IMR-90 (cell line): ENCODE measurements at regions not wholly inside any gene's neighbourhood (a gene's known extent, or its start where the extent isn't known, plus 50 kb on each side); places are given as distances from the start of the nearest gene placed in this dataset.

Experiments used
- CEBPB ChIP-seq: IDR thresholded peaks from 2 replicates; pipeline ENCODE4 v1.6.1; 2012; ENCODE audit warnings: low read depth, low read length, improper control_type of control experiment
- MAFK ChIP-seq: IDR thresholded peaks from 2 replicates; pipeline ENCODE4 v1.6.1; 2012; ENCODE audit warnings: low read depth, low read length, improper control_type of control experiment
- MXI1 ChIP-seq: IDR thresholded peaks from 2 replicates; pipeline ENCODE4 v1.6.1; 2012; ENCODE audit warnings: low read depth, mild to moderate bottlenecking, low read length, moderate library complexity, borderline replicate concordance
- POLR2A ChIP-seq: IDR thresholded peaks from 2 replicates; pipeline ENCODE4 v1.6.1; 2012; ENCODE audit warnings: mild to moderate bottlenecking, low read depth, low read length
- RAD21 ChIP-seq: IDR thresholded peaks from 2 replicates; pipeline ENCODE4 v1.6.1; 2012; ENCODE audit warnings: low read length, improper control_type of control experiment
- RCOR1 ChIP-seq: IDR thresholded peaks from 2 replicates; pipeline ENCODE4 v1.6.1; 2012; ENCODE audit warnings: mild to moderate bottlenecking, low read length, improper control_type of control experiment; ENCODE audit not compliant: insufficient replicate concordance
- RFX5 ChIP-seq: IDR thresholded peaks from 2 replicates; pipeline ENCODE4 v1.8.0; 2012; ENCODE audit warnings: low read depth, mild to moderate bottlenecking, low read length, moderate library complexity
- TF ChIP-seq, protein P1 (sequence below): conservative IDR thresholded peaks from 2 replicates; pipeline ENCODE4 v1.5.1; 2012; ENCODE audit warnings: mild to moderate bottlenecking, low read depth, low read length, improper control_type of control experiment
- TF ChIP-seq, protein P2 (sequence below): fragments of 150-350 bp; IDR thresholded peaks from 2 replicates; pipeline ENCODE4 v1.6.1; 2016; ENCODE audit warnings: low read depth, mild to moderate bottlenecking, low read length, moderate library complexity, borderline replicate concordance

DNA sequence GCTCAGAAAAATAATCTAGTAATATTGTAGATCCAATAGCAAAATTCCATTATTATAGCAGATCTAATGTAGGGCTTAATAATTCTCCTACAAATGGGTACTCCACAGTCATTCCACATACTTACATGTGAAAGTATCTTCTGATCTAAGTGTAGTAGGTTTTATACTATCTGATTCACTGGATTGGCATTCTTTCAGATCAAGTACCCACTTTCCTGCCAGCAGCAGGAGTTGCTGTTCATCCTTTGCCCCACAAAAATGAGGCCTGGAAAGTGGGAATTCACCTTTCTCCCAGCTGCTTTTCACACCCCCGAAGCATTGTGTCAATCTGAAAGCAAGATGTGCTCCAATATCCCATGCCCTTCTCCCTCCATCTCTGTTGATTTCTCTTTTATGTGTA lies 77.1 kb upstream of the RXFP1 start:
- TF ChIP-seq, protein P1, sequence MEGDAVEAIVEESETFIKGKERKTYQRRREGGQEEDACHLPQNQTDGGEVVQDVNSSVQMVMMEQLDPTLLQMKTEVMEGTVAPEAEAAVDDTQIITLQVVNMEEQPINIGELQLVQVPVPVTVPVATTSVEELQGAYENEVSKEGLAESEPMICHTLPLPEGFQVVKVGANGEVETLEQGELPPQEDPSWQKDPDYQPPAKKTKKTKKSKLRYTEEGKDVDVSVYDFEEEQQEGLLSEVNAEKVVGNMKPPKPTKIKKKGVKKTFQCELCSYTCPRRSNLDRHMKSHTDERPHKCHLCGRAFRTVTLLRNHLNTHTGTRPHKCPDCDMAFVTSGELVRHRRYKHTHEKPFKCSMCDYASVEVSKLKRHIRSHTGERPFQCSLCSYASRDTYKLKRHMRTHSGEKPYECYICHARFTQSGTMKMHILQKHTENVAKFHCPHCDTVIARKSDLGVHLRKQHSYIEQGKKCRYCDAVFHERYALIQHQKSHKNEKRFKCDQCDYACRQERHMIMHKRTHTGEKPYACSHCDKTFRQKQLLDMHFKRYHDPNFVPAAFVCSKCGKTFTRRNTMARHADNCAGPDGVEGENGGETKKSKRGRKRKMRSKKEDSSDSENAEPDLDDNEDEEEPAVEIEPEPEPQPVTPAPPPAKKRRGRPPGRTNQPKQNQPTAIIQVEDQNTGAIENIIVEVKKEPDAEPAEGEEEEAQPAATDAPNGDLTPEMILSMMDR: no peak
- TF ChIP-seq MXI1 (no peak), MAFK (no peak), RFX5 (no peak), RCOR1 (no peak), POLR2A (no peak), RAD21 (no peak), CEBPB (no peak)
- TF ChIP-seq, protein P2, sequence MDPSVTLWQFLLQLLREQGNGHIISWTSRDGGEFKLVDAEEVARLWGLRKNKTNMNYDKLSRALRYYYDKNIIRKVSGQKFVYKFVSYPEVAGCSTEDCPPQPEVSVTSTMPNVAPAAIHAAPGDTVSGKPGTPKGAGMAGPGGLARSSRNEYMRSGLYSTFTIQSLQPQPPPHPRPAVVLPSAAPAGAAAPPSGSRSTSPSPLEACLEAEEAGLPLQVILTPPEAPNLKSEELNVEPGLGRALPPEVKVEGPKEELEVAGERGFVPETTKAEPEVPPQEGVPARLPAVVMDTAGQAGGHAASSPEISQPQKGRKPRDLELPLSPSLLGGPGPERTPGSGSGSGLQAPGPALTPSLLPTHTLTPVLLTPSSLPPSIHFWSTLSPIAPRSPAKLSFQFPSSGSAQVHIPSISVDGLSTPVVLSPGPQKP: no peak
